ENCODE measurements at regions not wholly inside any gene's neighbourhood (a gene's known extent, or its start where the extent isn't known, plus 50 kb on each side); places are given as distances from the start of the nearest gene placed in this dataset.
"Not testable (repeated sequence)": the region's sequence is repeated elsewhere in the genome, so short reads cannot be mapped to it uniquely, and the experiment has no call there.

GRCh38 chr16:15307184-15307583, 70.9 kb downstream of the NPIPA5 start:
- DNase-seq (ENCODE audit: extremely low read depth, low read depth) = not testable (repeated sequence)

- DNase-seq (ENCODE audit: extremely low read depth, low read depth) = peak; percentile 22
These were observed 72.2 kb downstream of the NPIPA5 start for GRCh38 chr16:15305889-15306288.

- DNase-seq (ENCODE audit: extremely low read depth, low read depth) = not testable (repeated sequence)
These were observed 74.3 kb downstream of the NPIPA5 start for GRCh38 chr16:15303667-15304324.

GRCh38 chr16:15297104-15297503, 81.0 kb downstream of the NPIPA5 start:
- DNase-seq (ENCODE audit: extremely low read depth, low read depth) = not testable (repeated sequence)

GRCh38 chr16:15274796-15275195, 103.3 kb downstream of the NPIPA5 start:
- DNase-seq (ENCODE audit: extremely low read depth, low read depth) = not testable (repeated sequence)

GRCh38 chr16:15273964-15274363, 104.1 kb downstream of the NPIPA5 start:
- DNase-seq (ENCODE audit: extremely low read depth, low read depth) = not testable (repeated sequence)

- not testable (repeated sequence) for DNase-seq (ENCODE audit: extremely low read depth, low read depth)
These were observed 111.2 kb downstream of the NPIPA5 start for GRCh38 chr16:15266941-15267340.

GRCh38 chr16:15262212-15262611, 115.9 kb downstream of the NPIPA5 start:
- not testable (repeated sequence) for DNase-seq (ENCODE audit: extremely low read depth, low read depth)

GRCh38 chr16:15247971-15248370, 130.1 kb downstream of the NPIPA5 start:
- DNase-seq (ENCODE audit: extremely low read depth, low read depth) = not testable (repeated sequence)

GRCh38 chr16:15236674-15237323, 141.3 kb downstream of the NPIPA5 start:
- DNase-seq (ENCODE audit: extremely low read depth, low read depth) = not testable (repeated sequence)

GRCh38 chr16:15235140-15235539, 141.1 kb upstream of the RRN3 start:
- not testable (repeated sequence) for DNase-seq (ENCODE audit: extremely low read depth, low read depth)

GRCh38 chr16:15234702-15235101, 140.6 kb upstream of the RRN3 start:
- not testable (repeated sequence) for DNase-seq (ENCODE audit: extremely low read depth, low read depth)

- DNase-seq (ENCODE audit: extremely low read depth, low read depth) = not testable (repeated sequence)
These were observed 136.4 kb upstream of the RRN3 start for GRCh38 chr16:15230432-15230831.

- not testable (repeated sequence) for DNase-seq (ENCODE audit: extremely low read depth, low read depth)
These were observed 135.6 kb upstream of the RRN3 start for GRCh38 chr16:15229661-15230060.

- not testable (repeated sequence) for DNase-seq (ENCODE audit: extremely low read depth, low read depth)
These were observed 130.6 kb upstream of the RRN3 start for GRCh38 chr16:15224651-15225050.

- DNase-seq (ENCODE audit: extremely low read depth, low read depth) = not testable (repeated sequence)
These were observed 129.3 kb upstream of the RRN3 start for GRCh38 chr16:15223398-15223797.

Data from AG09319 (cell line).